MG63 (cell line): ENCODE measurements at regions not wholly inside any gene's neighbourhood (a gene's known extent, or its start where the extent isn't known, plus 50 kb on each side); places are given as distances from the start of the nearest gene placed in this dataset.

ENCODE experiments used
- DNase-seq: peaks from one replicate; pipeline ENCODE4 v3.0.0-alpha.2; 2020
- H3K27me3 ChIP-seq: fragments of 250-450 bp; sonication (Bioruptor Pico); 2 replicates; pipeline ENCODE4 v1.5.1; 2020; ENCODE audit warnings: mild to moderate bottlenecking, moderate library complexity
- H3K36me3 ChIP-seq: fragments of 250-450 bp; sonication (Bioruptor Pico); 2 replicates; pipeline ENCODE4 v1.5.1; 2020; ENCODE audit warnings: mild to moderate bottlenecking, moderate library complexity
- H3K4me3 ChIP-seq: fragments of 250-450 bp; sonication (Bioruptor Pico); 2 replicates; pipeline ENCODE4 v1.5.1; 2020; ENCODE audit warnings: mild to moderate bottlenecking, moderate library complexity
- H3K9me3 ChIP-seq: fragments of 250-450 bp; sonication (Bioruptor Pico); 2 replicates; pipeline ENCODE4 v1.5.1; 2020; ENCODE audit warnings: mild to moderate bottlenecking, moderate library complexity

DNA sequence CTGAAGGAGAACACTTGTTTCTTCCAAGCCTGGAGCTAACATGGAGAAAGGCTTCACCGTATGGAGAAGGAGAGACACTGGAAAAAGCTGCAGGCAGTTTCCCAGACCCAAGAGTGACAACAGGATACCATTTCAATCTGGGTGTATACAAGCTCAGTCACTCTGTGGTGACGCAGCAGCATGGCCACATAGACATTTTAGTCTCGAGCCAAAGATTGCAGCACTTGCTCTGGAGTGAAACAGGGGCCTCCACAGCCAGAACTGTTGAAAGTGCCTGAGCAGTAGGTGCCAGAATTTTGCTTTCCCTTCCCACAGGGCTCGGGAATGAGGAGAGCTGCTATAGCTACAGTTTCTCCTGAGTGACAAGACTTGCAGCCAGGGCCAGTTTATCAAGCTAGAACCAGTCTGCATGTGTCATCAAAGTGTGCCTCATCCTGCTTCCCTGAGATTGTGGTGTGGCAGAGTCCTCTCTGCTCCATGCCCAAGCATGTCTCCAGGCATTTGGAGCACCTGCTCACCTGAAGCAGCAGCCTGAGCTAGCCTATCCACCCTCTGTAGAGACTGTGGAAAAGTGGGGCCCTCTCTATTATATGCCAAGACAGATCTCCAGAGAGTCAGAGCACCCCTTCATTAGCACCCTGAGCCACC is 234.6 kb upstream of the CDH19 start:
- DNase-seq, result no peak
- H3K36me3 ChIP-seq, result no peaks in the 10 kb centered on the region

DNA sequence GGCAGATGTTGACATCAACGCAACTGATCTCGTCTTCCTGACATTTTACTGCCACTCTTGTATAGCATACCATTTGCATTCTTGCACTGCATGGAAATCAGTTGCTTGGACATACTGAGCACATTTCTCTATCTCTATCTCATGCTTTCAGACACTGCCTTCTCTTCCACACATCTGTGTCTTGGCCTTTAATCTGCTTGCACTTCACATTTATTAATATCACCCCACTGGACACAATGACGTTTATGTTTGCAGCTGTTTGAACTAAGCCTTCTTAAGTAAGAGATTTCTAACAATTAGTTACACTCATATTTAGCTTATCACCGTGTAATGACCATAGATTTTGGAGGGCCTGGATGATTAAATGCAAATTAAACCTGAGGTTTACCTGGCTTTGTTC is 229.8 kb upstream of the CDH19 start:
- no peaks in the 10 kb centered on the region for H3K36me3 ChIP-seq
- no peaks in the 10 kb centered on the region for H3K27me3 ChIP-seq
- H3K9me3 ChIP-seq, result no peaks in the 10 kb centered on the region
- DNase-seq, result no peak
- H3K4me3 ChIP-seq, result no peak overlapping the region

More for the DNA sequence above, 234.6 kb upstream of the CDH19 start:
- Histone ChIP-seq H3K9me3 (no peaks in the 10 kb centered on the region), H3K27me3 (no peaks in the 10 kb centered on the region), H3K4me3 (no peak overlapping the region)

DNA sequence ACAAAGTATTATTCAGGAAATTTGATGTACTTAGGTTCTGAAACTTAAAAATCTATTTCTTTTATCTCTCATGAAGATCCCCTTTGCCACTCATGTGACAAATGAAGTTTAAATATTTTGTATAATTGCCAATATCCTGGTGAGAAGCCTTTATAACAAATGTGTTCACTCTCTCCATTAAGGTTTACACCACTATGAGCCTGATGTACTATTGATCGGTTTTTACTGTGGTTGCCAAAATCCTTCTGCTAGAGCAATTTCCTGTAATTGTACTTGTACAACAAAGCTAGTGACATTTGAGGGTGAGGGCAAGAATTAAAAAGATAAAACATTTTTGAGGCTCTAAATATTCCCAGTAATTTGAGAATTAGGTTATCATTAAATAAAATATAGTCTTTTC is 222.3 kb upstream of the CDH19 start:
- Histone ChIP-seq H3K4me3 (no peak overlapping the region), H3K27me3 (no peaks in the 10 kb centered on the region), H3K9me3 (no peaks in the 10 kb centered on the region), H3K36me3 (no peaks in the 10 kb centered on the region)
- DNase-seq, result no peak

GRCh38 chr18:66825347-66825746 is 221.5 kb upstream of the CDH19 start:
- Histone ChIP-seq H3K36me3 (no peaks in the 10 kb centered on the region), H3K9me3 (no peaks in the 10 kb centered on the region), H3K4me3 (no peak overlapping the region), H3K27me3 (no peaks in the 10 kb centered on the region)
- DNase-seq, result no peak

DNA sequence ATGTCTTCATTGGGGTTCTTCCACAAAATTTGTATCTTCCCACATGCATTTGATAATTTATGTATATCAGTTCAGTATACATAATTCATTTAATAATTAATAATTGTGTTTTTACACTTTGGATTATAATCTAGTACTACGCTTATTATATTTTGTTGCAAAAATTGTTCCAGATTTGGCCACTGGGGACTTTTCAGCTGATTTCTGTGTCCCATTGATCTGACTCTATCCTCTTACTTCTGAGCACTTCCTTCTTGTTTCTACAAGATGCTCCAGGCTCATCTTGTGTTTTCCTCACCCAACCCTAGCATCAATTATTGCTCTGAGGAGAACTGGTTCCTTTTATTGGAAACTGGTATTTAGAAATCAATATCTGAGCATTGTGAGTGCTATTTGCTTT is 215.3 kb upstream of the CDH19 start:
- Histone ChIP-seq H3K27me3 (no peaks in the 10 kb centered on the region), H3K4me3 (no peak overlapping the region), H3K9me3 (no peaks in the 10 kb centered on the region), H3K36me3 (no peaks in the 10 kb centered on the region)
- no peak for DNase-seq

- Histone ChIP-seq H3K9me3 (no peaks in the 10 kb centered on the region), H3K27me3 (no peaks in the 10 kb centered on the region), H3K4me3 (no peak overlapping the region), H3K36me3 (no peaks in the 10 kb centered on the region)
- DNase-seq, result no peak
Measured at GRCh38 chr18:66813138-66813537, 209.2 kb upstream of the CDH19 start.

- Histone ChIP-seq H3K36me3 (no peaks in the 10 kb centered on the region), H3K27me3 (no peaks in the 10 kb centered on the region), H3K4me3 (no peak overlapping the region), H3K9me3 (no peaks in the 10 kb centered on the region)
- DNase-seq, result no peak
Measured at GRCh38 chr18:66795051-66795450, 191.2 kb upstream of the CDH19 start.

DNA sequence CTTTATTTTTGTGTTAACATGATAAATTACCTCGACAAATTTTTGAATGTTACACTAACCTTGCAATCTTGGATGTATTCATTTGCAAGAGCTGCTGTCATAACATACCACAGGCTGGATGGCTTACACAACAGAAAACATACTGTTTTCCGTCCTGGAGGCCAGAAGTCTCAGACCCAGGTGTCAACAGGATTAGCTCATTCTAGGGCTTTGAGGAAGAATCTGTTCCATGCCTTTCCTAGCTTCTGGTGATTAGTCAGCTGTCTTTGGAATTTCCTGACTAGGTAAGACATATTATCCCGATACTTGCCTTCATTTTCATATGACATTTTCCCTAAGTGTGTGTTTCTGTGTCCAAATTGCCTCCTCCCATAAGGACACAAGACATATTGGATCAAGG is 188.6 kb upstream of the CDH19 start:
- no peak overlapping the region for H3K4me3 ChIP-seq

DNA sequence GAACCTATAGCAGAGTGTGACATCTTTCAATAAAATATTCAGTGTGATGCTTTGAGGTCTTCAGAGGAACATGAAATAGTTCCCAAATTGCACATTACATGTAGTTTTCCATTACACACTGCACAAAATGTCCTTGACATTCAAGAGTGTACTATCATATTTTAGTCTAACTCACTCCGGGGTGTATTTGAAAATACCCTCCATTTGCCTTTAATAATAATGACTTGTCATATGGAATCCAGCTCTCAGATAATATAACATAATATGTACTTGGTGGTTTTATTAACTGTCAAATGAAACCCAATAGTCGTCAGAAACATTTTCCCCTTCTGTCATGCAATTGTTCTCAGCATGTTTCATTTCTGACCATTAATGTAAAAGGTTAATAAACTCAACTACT is 176.7 kb upstream of the CDH19 start:
- no peaks in the 10 kb centered on the region for H3K9me3 ChIP-seq
- DNase-seq, result no peak

More for the DNA sequence above, 188.6 kb upstream of the CDH19 start:
- H3K27me3 ChIP-seq, result no peaks in the 10 kb centered on the region
- no peaks in the 10 kb centered on the region for H3K36me3 ChIP-seq
- no peak for DNase-seq
- H3K9me3 ChIP-seq, result no peaks in the 10 kb centered on the region

DNA sequence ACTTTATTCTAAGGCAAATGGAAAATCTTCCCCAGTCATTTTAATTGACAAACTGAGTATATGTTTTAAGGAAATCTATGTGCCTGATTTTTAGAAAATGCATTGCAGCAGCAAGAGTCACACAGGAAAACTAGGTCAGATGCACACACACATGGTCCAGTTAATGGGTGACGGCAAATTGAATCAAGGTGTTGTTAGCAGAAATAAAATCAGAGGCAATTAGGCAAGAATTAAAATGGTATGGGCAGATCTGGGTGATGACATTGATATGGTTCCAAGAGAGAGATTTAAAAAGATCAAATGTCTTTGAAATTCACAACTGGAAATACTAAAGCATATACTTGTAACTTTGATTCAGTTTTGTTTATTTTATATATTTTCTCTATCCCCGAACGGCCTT is 174.2 kb upstream of the CDH19 start:
- no peaks in the 10 kb centered on the region for H3K9me3 ChIP-seq
- H3K36me3 ChIP-seq, result no peaks in the 10 kb centered on the region
- no peaks in the 10 kb centered on the region for H3K27me3 ChIP-seq
- DNase-seq, result no peak
- no peak overlapping the region for H3K4me3 ChIP-seq

More for the DNA sequence above, 176.7 kb upstream of the CDH19 start:
- Histone ChIP-seq H3K27me3 (no peaks in the 10 kb centered on the region), H3K36me3 (no peaks in the 10 kb centered on the region), H3K4me3 (no peak overlapping the region)

- no peaks in the 10 kb centered on the region for H3K36me3 ChIP-seq
- H3K4me3 ChIP-seq, result no peak overlapping the region
Measured at GRCh38 chr18:66769375-66769774, 165.5 kb upstream of the CDH19 start.

DNA sequence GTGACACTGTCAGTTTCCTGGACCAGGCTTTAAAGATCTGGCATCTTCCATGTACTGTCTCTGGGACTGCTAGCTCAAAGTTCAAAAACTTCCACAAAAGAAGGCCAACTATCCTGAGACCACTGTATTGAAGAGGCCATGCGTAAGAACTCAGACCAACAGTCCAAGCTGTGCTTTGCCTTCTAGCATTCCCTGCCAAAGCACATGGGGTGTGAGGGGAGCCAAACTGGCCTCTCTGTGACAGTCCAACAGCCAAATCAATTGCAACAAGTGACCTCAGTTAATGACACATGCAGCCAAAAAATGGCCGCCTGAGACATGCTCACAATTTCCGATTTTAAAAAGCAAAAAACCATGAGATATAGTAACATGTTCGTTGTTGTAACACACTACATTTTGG is 160.3 kb upstream of the CDH19 start:
- no peaks in the 10 kb centered on the region for H3K36me3 ChIP-seq
- no peaks in the 10 kb centered on the region for H3K9me3 ChIP-seq
- no peaks in the 10 kb centered on the region for H3K27me3 ChIP-seq
- DNase-seq, result no peak
- no peak overlapping the region for H3K4me3 ChIP-seq

More at GRCh38 chr18:66769375-66769774, 165.5 kb upstream of the CDH19 start:
- no peaks in the 10 kb centered on the region for H3K9me3 ChIP-seq
- H3K27me3 ChIP-seq, result no peaks in the 10 kb centered on the region
- no peak for DNase-seq

GRCh38 chr18:66761166-66761565 is 157.3 kb upstream of the CDH19 start:
- no peaks in the 10 kb centered on the region for H3K27me3 ChIP-seq
- DNase-seq, result no peak
- H3K9me3 ChIP-seq, result no peaks in the 10 kb centered on the region
- H3K36me3 ChIP-seq, result no peaks in the 10 kb centered on the region
- no peak overlapping the region for H3K4me3 ChIP-seq

DNA sequence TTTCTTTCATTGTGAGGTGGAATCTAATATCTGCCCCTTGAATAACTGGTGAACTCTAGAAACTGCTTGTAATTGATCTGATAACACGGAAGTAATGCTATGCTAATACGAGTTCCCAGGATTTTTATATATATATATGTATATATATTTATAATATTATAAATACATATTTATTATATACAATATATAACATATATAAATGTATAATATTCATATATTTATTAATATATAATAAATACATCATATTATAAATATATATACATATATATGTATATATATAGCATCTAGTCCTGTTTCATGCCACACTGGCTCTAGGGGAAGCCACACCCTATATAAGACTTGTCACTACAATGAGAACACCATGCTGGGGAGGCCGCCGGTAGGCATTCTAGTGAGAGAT is 156.7 kb upstream of the CDH19 start:
- no peaks in the 10 kb centered on the region for H3K36me3 ChIP-seq
- DNase-seq, result no peak
- H3K27me3 ChIP-seq, result no peaks in the 10 kb centered on the region
- no peaks in the 10 kb centered on the region for H3K9me3 ChIP-seq
- H3K4me3 ChIP-seq, result no peak overlapping the region

- Histone ChIP-seq H3K9me3 (no peaks in the 10 kb centered on the region), H3K36me3 (no peaks in the 10 kb centered on the region), H3K27me3 (no peaks in the 10 kb centered on the region), H3K4me3 (no peak overlapping the region)
- DNase-seq, result no peak
Measured at GRCh38 chr18:66759050-66759828, 155.3 kb upstream of the CDH19 start.

- Histone ChIP-seq H3K4me3 (no peak overlapping the region), H3K9me3 (no peaks in the 10 kb centered on the region), H3K36me3 (no peaks in the 10 kb centered on the region), H3K27me3 (no peaks in the 10 kb centered on the region)
- no peak for DNase-seq
Measured at GRCh38 chr18:66757946-66758345, 154.1 kb upstream of the CDH19 start.

DNA sequence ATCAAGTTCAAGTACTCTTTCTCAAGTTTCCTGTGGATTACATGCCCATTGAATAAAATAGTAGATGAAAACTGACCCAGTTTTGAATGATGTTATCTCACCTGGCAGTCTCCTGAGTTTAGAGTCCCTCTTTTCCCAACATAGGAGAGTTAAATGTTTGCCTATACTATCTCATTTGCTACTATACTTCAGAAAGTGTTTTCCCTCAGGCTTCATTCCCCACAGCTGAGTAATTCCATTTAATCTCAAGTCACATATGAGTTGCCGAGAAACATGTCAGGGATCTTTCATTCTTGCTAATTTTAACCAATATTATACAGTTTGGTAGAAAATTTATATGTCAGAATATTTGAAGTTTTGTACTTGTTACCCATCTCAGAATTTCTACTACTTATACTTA is 150.4 kb upstream of the CDH19 start:
- DNase-seq, result no peak
- Histone ChIP-seq H3K9me3 (no peaks in the 10 kb centered on the region), H3K36me3 (no peaks in the 10 kb centered on the region), H3K4me3 (no peak overlapping the region), H3K27me3 (no peaks in the 10 kb centered on the region)

DNA sequence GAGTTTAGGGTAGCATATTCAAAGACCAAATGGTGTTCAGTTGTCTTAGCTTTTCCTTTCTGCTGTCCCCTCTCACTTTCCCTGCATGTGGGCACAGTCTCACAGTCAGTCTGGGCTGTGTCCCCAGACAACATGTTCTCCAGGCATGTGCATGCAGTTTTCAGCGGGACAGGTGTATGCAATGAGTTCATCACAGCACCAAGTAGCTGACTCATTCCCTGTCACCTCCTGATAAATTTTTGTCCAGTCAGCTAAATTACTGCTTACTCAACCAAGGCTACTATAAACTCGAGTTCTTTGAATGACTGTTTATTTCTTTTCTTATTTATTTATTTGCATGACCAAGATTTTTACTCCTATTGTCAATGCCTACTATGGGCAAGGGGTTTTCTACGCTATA is 148.8 kb upstream of the CDH19 start:
- Histone ChIP-seq H3K9me3 (no peaks in the 10 kb centered on the region), H3K4me3 (no peak overlapping the region), H3K36me3 (no peaks in the 10 kb centered on the region), H3K27me3 (no peaks in the 10 kb centered on the region)
- DNase-seq, result no peak
